Uterus (tissue), 2 donors: ENCODE measurements at regions not wholly inside any gene's neighbourhood (a gene's known extent, or its start where the extent isn't known, plus 50 kb on each side); places are given as distances from the start of the nearest gene placed in this dataset.

Experiments
- POLR2A ChIP-seq, 2 donors: fragments of 450-650 bp; IDR thresholded peaks; one replicate each; pipeline ENCODE4 v1.6.1; 2016; ENCODE audit warnings: antibody characterized with exemption in 2 of 2, mild to moderate bottlenecking in 1 of 2, moderate library complexity in 1 of 2
- TF ChIP-seq, protein P1 (sequence below), 4 experiments: fragments of 200-600 bp in 2 of 4; fragments of 450-650 bp in 2 of 4; sonication (generic) in 2 of 4; IDR thresholded peaks; one replicate each; pipeline ENCODE4 v1.5.1; 2016 to 2019; ENCODE audit warnings: antibody characterized with exemption in 4 of 4, mild to moderate bottlenecking in 2 of 4, moderate library complexity in 1 of 4

DNA sequence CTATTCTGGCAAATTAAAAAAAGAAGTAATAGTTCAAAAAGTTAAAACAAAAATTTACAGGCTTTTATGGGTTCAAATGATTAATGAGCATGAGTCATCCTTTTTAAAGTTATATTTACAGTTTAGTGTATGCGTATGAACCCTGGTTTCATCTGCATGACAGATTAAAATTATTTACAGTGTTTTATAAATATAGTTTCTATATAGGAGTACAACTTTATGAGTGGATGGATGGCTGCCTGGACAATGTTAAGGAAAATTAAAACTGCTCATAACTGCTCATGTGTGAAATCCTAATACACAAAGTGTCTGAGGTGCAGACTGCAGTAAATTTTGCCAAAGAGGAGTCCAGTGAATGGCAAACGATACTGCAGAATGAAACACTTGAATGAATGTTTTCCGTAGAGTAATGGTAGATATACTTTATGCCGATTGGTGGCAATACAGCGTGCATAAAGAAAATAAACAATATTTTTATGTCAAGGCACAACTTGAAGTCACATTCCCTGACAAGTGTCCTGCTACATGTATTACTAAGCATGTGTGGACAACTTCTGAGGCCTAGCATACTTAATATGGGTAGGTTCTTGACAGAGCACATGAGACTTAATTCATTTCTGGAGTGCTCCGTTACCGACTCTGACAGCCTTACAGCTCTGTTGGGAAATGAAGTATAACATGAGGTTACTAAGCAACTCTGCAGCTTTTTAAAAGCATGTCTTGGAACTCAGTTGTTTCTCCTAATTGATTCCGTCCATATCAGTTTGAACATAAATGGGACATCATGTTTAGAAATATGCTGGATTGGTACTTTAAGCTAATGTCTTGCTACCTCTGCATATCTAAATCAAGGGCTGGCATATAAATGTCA is 985.6 kb upstream of the PCDH7 start:
- TF ChIP-seq, protein P1, sequence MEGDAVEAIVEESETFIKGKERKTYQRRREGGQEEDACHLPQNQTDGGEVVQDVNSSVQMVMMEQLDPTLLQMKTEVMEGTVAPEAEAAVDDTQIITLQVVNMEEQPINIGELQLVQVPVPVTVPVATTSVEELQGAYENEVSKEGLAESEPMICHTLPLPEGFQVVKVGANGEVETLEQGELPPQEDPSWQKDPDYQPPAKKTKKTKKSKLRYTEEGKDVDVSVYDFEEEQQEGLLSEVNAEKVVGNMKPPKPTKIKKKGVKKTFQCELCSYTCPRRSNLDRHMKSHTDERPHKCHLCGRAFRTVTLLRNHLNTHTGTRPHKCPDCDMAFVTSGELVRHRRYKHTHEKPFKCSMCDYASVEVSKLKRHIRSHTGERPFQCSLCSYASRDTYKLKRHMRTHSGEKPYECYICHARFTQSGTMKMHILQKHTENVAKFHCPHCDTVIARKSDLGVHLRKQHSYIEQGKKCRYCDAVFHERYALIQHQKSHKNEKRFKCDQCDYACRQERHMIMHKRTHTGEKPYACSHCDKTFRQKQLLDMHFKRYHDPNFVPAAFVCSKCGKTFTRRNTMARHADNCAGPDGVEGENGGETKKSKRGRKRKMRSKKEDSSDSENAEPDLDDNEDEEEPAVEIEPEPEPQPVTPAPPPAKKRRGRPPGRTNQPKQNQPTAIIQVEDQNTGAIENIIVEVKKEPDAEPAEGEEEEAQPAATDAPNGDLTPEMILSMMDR (IDR thresholded peaks at IDR 0.05) = no peak
- TF ChIP-seq POLR2A (IDR thresholded peaks at IDR 0.05) = no peak
